GM10266 (cell line): ENCODE measurements at regions not wholly inside any gene's neighbourhood (a gene's known extent, or its start where the extent isn't known, plus 50 kb on each side); places are given as distances from the start of the nearest gene placed in this dataset.

Experiments
- DNase-seq: peaks from one replicate; pipeline ENCODE4 v3.0.0; 2012; ENCODE audit errors: extremely low spot score
- TF ChIP-seq, protein P1 (sequence below): IDR thresholded peaks from 2 replicates; pipeline ENCODE4 v1.5.1; 2012; ENCODE audit warnings: mild to moderate bottlenecking, low read depth; ENCODE audit not compliant: control insufficient read depth, insufficient read depth; ENCODE audit errors: missing control alignments

DNA sequence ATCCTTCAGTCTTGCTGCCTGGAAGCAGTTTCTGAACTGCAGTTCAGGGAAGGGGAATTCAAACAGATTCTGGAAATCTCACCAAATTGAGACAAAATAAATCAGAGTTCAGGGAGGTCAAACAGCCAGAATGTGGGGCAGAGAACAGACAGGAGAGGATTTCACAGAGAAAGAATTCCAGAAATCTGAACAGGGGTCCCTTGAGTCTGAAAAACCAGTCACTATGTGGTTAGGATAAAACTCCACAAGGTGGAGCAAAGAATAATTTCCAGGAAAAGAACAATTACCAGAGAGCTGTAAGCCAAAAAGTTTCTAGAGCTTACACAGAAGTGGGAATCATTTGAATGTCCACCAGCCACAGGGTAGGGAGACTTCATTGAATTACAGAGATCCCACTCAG is 84.7 kb downstream of the URB2 start:
- TF ChIP-seq, protein P1, sequence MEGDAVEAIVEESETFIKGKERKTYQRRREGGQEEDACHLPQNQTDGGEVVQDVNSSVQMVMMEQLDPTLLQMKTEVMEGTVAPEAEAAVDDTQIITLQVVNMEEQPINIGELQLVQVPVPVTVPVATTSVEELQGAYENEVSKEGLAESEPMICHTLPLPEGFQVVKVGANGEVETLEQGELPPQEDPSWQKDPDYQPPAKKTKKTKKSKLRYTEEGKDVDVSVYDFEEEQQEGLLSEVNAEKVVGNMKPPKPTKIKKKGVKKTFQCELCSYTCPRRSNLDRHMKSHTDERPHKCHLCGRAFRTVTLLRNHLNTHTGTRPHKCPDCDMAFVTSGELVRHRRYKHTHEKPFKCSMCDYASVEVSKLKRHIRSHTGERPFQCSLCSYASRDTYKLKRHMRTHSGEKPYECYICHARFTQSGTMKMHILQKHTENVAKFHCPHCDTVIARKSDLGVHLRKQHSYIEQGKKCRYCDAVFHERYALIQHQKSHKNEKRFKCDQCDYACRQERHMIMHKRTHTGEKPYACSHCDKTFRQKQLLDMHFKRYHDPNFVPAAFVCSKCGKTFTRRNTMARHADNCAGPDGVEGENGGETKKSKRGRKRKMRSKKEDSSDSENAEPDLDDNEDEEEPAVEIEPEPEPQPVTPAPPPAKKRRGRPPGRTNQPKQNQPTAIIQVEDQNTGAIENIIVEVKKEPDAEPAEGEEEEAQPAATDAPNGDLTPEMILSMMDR: no peak
- no peak for DNase-seq

DNA sequence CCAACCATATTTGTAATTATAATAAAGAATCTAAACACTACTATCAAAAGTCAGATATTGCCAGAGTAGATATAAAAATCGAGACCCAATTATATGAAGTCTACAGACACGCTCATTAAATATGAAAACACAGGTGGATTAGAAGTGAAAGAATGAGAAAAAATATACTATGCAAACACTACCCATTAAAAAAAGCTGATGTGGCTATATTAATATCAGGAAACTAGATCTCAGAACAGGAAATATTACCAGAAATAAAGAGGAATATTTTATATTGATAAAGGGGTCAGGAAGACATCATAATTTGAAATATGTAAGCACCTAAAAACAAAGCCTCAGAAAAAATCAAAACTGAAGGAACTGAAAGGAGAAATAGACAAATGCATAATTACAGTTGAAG is 88.3 kb downstream of the URB2 start:
- TF ChIP-seq, protein P1: no peak
- no peak for DNase-seq

DNA sequence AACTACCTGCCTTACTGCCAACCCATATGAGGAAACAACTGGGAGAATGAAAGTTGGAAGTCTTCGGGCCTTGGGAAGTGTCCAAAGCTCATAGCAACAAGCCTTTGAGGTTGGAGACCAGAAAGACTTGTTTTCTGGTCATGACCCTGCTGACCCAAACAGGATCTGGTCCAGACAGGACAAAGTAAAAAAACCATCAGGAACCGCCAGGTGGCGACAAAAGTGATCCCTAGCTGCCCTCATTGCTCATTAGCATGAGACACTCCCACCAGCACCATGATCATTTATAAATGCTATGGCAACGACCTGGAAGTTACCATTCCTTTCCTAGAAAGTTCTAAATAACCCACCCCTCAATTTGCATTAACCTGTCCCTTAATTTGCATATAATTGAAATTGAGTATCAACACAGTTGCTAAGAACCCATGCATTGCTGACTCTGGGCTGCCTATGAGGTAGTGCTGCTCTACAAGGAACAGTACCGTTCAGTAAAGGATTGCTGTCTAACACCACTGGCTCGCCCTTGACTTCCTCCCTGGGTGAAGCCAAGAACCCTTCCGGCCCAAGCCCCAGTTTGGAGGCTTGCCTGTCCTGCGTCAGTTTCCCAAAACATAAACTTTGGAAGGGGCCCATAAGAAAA is 89.0 kb downstream of the URB2 start:
- no peak for DNase-seq
- TF ChIP-seq, protein P1: peak; percentile 52

DNA sequence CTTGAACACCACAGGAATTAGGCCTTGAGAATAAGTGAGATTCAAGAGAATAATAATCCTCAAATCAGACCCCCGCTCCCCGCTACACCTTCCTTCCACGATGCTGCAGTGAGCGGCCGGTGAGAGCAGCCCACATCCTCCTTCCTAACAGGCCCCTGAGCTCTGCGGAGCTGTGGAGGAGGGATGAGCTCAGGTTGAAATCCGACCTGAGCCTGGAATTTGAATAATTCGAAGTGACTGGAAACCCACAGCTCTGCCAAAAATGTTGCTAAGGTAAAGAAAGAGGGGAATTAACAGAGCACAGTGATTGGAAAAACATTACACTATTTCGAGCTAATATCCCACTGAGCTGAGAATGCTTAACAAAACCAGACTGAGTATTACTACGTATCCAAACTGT is 90.0 kb downstream of the URB2 start:
- no peak for DNase-seq
- TF ChIP-seq, protein P1: no peak

DNA sequence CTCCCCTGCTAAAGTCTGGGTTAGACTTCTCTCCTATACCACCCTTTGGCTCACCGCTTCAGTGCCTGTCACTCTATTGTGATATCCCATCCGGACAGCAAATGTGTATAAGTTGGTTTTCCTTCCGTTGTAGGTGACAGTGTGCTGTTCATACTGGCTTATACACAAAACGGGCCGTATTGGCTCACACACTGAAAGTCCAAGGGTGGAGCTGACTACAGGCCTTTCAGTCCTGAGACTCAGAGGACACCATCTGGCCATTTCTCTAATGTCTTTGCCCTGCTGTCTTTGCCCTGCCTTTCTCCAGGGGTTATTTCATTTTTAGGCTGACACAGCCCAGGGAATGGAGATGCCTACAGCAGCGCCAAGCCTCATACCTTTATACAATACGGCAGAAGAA is 90.7 kb downstream of the URB2 start:
- no peak for DNase-seq
- TF ChIP-seq, protein P1: no peak

DNA sequence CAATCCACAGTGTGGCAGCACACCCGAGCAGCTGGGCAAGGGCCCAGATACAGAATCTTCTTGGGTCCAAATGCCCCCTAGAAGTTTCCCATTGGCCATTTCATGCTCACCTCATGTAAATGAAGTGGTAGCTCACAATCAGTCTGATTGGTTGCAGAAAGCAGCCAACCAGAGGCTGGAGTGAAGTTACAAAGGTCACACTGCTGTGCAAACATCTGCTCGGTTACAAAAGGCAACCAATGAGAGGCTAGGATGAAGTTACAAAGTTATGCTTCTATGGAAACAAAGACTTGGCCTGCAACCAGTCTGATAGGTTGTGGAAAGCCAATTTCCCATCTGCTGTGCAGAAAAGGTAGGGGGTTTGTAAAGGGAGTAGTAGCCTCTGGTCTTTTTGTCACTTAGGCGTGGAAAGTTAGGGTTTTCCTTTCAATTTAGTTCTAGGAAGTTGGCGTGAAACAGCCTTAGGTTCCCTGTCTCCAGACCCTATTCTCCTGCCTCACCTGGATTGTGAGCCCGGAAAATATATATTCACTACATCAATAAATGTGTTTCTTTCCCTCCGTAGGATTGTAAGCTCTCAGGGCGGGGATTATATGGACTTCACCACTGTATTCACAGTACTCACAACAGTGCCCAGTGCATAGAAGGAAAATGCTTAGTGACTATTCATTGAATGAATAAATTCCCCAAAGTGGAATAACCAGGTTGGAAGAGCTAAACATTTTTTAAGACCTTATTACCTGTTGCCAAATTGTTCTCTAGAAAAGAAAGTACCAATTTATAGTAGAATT is 91.9 kb downstream of the URB2 start:
- no peak for DNase-seq
- TF ChIP-seq, protein P1: no peak

DNA sequence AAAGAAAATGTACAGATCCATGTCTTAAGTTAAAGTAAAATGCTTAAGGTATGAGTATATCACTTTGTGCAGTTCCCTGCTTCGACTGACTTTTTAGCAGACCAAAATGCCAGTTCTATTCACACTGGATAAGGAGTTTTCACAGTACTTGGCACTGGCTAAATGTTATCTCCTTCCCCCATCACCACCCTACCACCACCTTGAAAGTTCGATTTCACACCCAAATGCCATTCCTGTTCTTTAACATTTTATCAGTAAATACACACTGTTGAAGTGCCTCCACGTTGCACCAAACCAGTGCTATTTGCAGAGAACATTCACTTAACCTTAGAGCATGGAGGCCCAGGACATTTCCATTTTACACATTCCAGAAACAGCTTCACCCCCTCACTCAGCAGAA is 100.0 kb downstream of the URB2 start:
- no peak for DNase-seq
- TF ChIP-seq, protein P1: no peak
